ENCODE measurements at regions not wholly inside any gene's neighbourhood (a gene's known extent, or its start where the extent isn't known, plus 50 kb on each side); places are given as distances from the start of the nearest gene placed in this dataset.
A peak's percentile ranks its signal among the peaks of the same experiment; 100 is the strongest.
"Not testable (repeated sequence)": the region's sequence is repeated elsewhere in the genome, so short reads cannot be mapped to it uniquely, and the experiment has no call there.

GRCh38 chr14:56419750-56420149 lies 159.8 kb upstream of the TMEM260 start:
- H3K36me3 ChIP-seq (ENCODE audit: control insufficient read depth, insufficient read depth, low read length) = no peaks in the 10 kb centered on the region
- peaks cover 14% of the 10 kb centered on the region for H3K4me1 ChIP-seq (ENCODE audit: control insufficient read depth, insufficient read depth, low read length, poor library complexity, severe bottlenecking)
- WGBS, 2 experiments (ENCODE audit: insufficient coverage in 2 of 2) = 86 to 100% methylated on average over 1 of the region's 1 CpG
- H3K4me3 ChIP-seq (ENCODE audit: extremely low read depth, insufficient read depth, low read length, poor library complexity, severe bottlenecking) = no peak overlapping the region
- no peaks in the 10 kb centered on the region for H3K9me3 ChIP-seq (ENCODE audit: control insufficient read depth, low read length)
- no peak overlapping the region for H3K27ac ChIP-seq (ENCODE audit: low read depth, low read length, severe bottlenecking)

DNA sequence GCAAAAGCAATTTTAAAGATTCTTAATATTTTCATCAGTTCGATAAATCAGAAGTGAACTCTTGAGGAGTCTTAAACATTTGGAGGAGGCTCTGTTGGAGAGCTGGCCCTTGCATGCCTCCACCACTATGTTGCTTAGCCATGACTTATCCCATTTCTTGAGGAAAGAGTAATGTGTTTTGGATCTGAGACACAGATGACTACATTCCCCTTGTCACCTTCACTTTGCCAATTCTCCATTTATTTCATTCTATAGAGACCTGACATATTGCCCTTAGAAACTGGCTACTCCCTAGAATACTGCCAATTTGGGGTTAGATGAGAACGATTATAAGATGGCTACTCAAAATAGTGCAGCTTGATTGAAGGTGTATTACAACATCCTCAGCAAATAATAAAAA lies 157.4 kb upstream of the TMEM260 start:
- no peak overlapping the region for H3K27ac ChIP-seq (ENCODE audit: low read depth, low read length, severe bottlenecking)
- H3K9me3 ChIP-seq (ENCODE audit: control insufficient read depth, low read length) = no peaks in the 10 kb centered on the region
- no peaks in the 10 kb centered on the region for H3K36me3 ChIP-seq (ENCODE audit: control insufficient read depth, insufficient read depth, low read length)
- peaks cover 14% of the 10 kb centered on the region for H3K4me1 ChIP-seq (ENCODE audit: control insufficient read depth, insufficient read depth, low read length, poor library complexity, severe bottlenecking)
- H3K4me3 ChIP-seq (ENCODE audit: extremely low read depth, insufficient read depth, low read length, poor library complexity, severe bottlenecking) = no peak overlapping the region
- WGBS, 2 experiments (ENCODE audit: insufficient coverage in 2 of 2) = 89% methylated on average over 1 of the region's 2 CpGs; no CpG with 5 or more reads in 1 of the 2 experiments

DNA sequence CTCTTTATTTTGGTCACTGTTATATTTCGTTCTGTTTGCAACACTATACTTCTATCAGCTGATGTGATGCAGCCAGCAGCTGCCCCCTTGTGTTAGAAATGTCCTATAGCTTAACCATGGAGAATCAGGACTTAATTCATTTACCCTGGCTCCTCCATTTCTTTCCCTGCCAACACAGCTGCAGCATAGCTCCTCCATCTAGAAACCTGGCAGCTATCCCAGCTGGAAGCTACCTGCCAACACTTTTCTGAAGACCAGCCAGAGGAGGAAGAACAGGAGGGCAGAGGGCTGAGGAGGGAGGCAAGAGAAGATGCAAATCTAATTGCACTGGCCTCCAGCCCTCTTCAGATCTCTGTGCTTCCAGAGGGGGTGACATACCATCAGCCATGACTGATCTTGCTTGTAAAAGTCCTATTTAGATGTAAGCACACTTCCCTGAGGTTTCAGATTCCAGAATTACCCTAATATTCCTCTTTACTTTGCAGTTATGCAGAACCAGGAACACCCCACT lies 156.8 kb upstream of the TMEM260 start:
- no peak overlapping the region for H3K4me3 ChIP-seq (ENCODE audit: extremely low read depth, insufficient read depth, low read length, poor library complexity, severe bottlenecking)
- no peaks in the 10 kb centered on the region for H3K36me3 ChIP-seq (ENCODE audit: control insufficient read depth, insufficient read depth, low read length)
- H3K27ac ChIP-seq (ENCODE audit: low read depth, low read length, severe bottlenecking) = no peak overlapping the region
- no peaks in the 10 kb centered on the region for H3K9me3 ChIP-seq (ENCODE audit: control insufficient read depth, low read length)
- no CpG with 5 or more reads among the region's 1 CpG for WGBS, 2 experiments (ENCODE audit: insufficient coverage in 2 of 2)
- H3K4me1 ChIP-seq (ENCODE audit: control insufficient read depth, insufficient read depth, low read length, poor library complexity, severe bottlenecking) = peaks cover 14% of the 10 kb centered on the region

GRCh38 chr14:56423544-56423943 lies 156.1 kb upstream of the TMEM260 start:
- no peaks in the 10 kb centered on the region for H3K36me3 ChIP-seq (ENCODE audit: control insufficient read depth, insufficient read depth, low read length)
- H3K9me3 ChIP-seq (ENCODE audit: control insufficient read depth, low read length) = no peaks in the 10 kb centered on the region

GRCh38 chr14:56431013-56431412 lies 148.6 kb upstream of the TMEM260 start:
- H3K36me3 ChIP-seq (ENCODE audit: control insufficient read depth, insufficient read depth, low read length) = no peaks in the 10 kb centered on the region
- no peaks in the 10 kb centered on the region for H3K9me3 ChIP-seq (ENCODE audit: control insufficient read depth, low read length)
- H3K4me3 ChIP-seq (ENCODE audit: extremely low read depth, insufficient read depth, low read length, poor library complexity, severe bottlenecking) = no peak overlapping the region
- 73 to 100% methylated on average over 2 to 3 of the region's 4 CpGs for WGBS, 2 experiments (ENCODE audit: insufficient coverage in 2 of 2)
- no peaks in the 10 kb centered on the region for H3K4me1 ChIP-seq (ENCODE audit: control insufficient read depth, insufficient read depth, low read length, poor library complexity, severe bottlenecking)
- H3K27ac ChIP-seq (ENCODE audit: low read depth, low read length, severe bottlenecking) = no peak overlapping the region

More at GRCh38 chr14:56423544-56423943, 156.1 kb upstream of the TMEM260 start:
- WGBS, 2 experiments (ENCODE audit: insufficient coverage in 2 of 2) = 73 to 100% methylated on average over 1 of the region's 2 CpGs
- Histone ChIP-seq H3K4me3 (ENCODE audit: extremely low read depth, insufficient read depth, low read length, poor library complexity, severe bottlenecking) (no peak overlapping the region), H3K4me1 (ENCODE audit: control insufficient read depth, insufficient read depth, low read length, poor library complexity, severe bottlenecking) (peaks cover 14% of the 10 kb centered on the region), H3K27ac (ENCODE audit: low read depth, low read length, severe bottlenecking) (peak overlapping the region; percentile 10)

- WGBS, 2 experiments (ENCODE audit: insufficient coverage in 2 of 2) = 100% methylated on average over 1 of the region's 2 CpGs; no CpG with 5 or more reads in 1 of the 2 experiments
- H3K36me3 ChIP-seq (ENCODE audit: control insufficient read depth, insufficient read depth, low read length) = no peaks in the 10 kb centered on the region
- peaks cover 3% of the 10 kb centered on the region for H3K9me3 ChIP-seq (ENCODE audit: control insufficient read depth, low read length)
- no peak overlapping the region for H3K4me3 ChIP-seq (ENCODE audit: extremely low read depth, insufficient read depth, low read length, poor library complexity, severe bottlenecking)
- no peak overlapping the region for H3K27ac ChIP-seq (ENCODE audit: low read depth, low read length, severe bottlenecking)
- H3K4me1 ChIP-seq (ENCODE audit: control insufficient read depth, insufficient read depth, low read length, poor library complexity, severe bottlenecking) = no peaks in the 10 kb centered on the region
Observed at GRCh38 chr14:56449670-56450213, 129.9 kb upstream of the TMEM260 start.

DNA sequence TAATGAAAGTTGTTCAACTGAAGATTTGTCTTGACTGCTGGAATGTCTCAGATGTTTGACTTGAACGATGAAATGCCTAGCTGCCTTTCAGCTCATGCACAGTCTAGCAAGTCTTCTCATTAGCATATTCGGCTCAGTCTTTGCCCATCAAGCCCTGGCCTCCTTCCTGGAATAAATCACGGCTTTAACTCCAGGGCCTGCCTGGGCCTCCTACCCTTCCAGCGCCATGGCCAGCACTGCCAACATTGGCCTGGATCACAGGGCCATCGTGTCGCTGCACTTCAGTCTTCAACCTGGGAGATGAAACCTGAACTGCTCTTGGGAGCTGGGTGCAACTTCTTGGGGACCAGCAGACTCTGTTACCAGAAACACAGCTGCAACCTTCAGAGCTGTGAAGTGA lies 126.7 kb upstream of the TMEM260 start:
- Histone ChIP-seq H3K27ac (ENCODE audit: low read depth, low read length, severe bottlenecking) (no peak overlapping the region), H3K9me3 (ENCODE audit: control insufficient read depth, low read length) (peaks cover 3% of the 10 kb centered on the region), H3K36me3 (ENCODE audit: control insufficient read depth, insufficient read depth, low read length) (no peaks in the 10 kb centered on the region), H3K4me3 (ENCODE audit: extremely low read depth, insufficient read depth, low read length, poor library complexity, severe bottlenecking) (no peak overlapping the region), H3K4me1 (ENCODE audit: control insufficient read depth, insufficient read depth, low read length, poor library complexity, severe bottlenecking) (no peaks in the 10 kb centered on the region)
- 74 to 81% methylated on average over 5 to 6 of the region's 6 CpGs for WGBS, 2 experiments (ENCODE audit: insufficient coverage in 2 of 2)

- WGBS, 2 experiments (ENCODE audit: insufficient coverage in 2 of 2) = 93 to 100% methylated on average over 3 of the region's 3 CpGs
- not testable (repeated sequence) for H3K27ac ChIP-seq (ENCODE audit: low read depth, low read length, severe bottlenecking); H3K4me1 ChIP-seq (ENCODE audit: control insufficient read depth, insufficient read depth, low read length, poor library complexity, severe bottlenecking); H3K4me3 ChIP-seq (ENCODE audit: extremely low read depth, insufficient read depth, low read length, poor library complexity, severe bottlenecking); H3K9me3 ChIP-seq (ENCODE audit: control insufficient read depth, low read length); H3K36me3 ChIP-seq (ENCODE audit: control insufficient read depth, insufficient read depth, low read length)
Observed at GRCh38 chr14:56454680-56455079, 124.9 kb upstream of the TMEM260 start.

GRCh38 chr14:56460469-56460868 lies 119.1 kb upstream of the TMEM260 start:
- H3K4me3 ChIP-seq (ENCODE audit: extremely low read depth, insufficient read depth, low read length, poor library complexity, severe bottlenecking) = no peak overlapping the region
- no peaks in the 10 kb centered on the region for H3K9me3 ChIP-seq (ENCODE audit: control insufficient read depth, low read length)
- no peaks in the 10 kb centered on the region for H3K36me3 ChIP-seq (ENCODE audit: control insufficient read depth, insufficient read depth, low read length)
- H3K4me1 ChIP-seq (ENCODE audit: control insufficient read depth, insufficient read depth, low read length, poor library complexity, severe bottlenecking) = no peaks in the 10 kb centered on the region
- no CpG with 5 or more reads among the region's 2 CpGs for WGBS, 2 experiments (ENCODE audit: insufficient coverage in 2 of 2)
- no peak overlapping the region for H3K27ac ChIP-seq (ENCODE audit: low read depth, low read length, severe bottlenecking)

DNA sequence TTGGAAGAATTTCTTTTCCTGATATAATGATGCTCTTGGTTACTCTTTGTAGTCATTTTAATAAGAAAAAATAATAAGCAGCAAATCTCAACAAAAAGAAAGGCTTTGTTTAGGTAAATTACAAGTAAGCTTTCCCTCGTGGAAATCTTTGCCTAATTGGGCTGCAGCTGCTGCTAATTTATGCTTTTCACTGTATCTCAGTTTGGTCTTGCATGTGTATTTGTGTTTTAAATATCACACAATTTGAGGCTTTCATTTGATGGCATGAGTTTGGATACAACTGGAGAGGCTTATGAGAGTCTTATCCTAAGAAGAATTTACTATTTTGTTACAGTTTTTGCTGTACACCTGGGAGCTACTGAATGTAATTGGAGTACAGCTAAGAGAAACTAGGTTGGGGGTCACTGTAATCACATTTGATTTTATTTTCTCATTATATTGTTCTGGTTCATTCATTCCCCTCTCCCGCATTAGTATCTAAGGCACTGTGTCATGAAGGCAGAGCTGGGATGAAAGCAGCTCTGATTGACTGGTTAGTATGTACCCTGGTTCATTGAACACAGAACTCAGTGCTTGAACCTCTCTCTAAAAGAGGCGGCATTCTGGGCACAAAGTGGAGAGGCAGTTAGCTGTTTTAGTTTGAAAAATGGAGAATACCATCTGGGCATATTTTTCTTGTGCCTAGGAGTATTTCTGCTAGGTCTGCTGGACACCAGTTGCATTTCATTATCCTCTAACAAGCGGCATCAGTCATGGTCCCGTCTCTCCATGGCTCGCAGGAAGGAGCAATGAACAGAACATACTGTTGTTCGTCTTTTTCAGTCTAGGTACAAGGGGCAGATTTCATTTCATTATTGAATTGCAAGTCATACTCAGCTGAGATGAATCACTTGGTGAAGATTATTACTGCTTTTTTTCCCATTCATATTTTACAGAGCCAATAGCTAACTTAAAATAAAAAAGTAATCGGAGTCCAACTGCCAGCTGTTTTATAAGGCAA lies 118.0 kb upstream of the TMEM260 start:
- WGBS, 2 experiments (ENCODE audit: insufficient coverage in 2 of 2) = 78 to 80% methylated on average over 2 to 3 of the region's 8 CpGs
- no peaks in the 10 kb centered on the region for H3K36me3 ChIP-seq (ENCODE audit: control insufficient read depth, insufficient read depth, low read length)
- no peaks in the 10 kb centered on the region for H3K4me1 ChIP-seq (ENCODE audit: control insufficient read depth, insufficient read depth, low read length, poor library complexity, severe bottlenecking)
- no peak overlapping the region for H3K4me3 ChIP-seq (ENCODE audit: extremely low read depth, insufficient read depth, low read length, poor library complexity, severe bottlenecking)
- H3K9me3 ChIP-seq (ENCODE audit: control insufficient read depth, low read length) = no peaks in the 10 kb centered on the region
- no peak overlapping the region for H3K27ac ChIP-seq (ENCODE audit: low read depth, low read length, severe bottlenecking)

Data from mesodermal cell (in vitro differentiated cells).